ENCODE measurements at regions not wholly inside any gene's neighbourhood (a gene's known extent, or its start where the extent isn't known, plus 50 kb on each side); places are given as distances from the start of the nearest gene placed in this dataset.

GRCh38 chrX:25219480-25219879 is 203.7 kb upstream of the ARX start:
- DNase-seq (ENCODE audit: low read depth in 2 of 2), result no peak

- DNase-seq (ENCODE audit: low read depth in 2 of 2), result no peak
Measured at GRCh38 chrX:25213611-25214010, 197.8 kb upstream of the ARX start.

GRCh38 chrX:25207803-25208475 is 192.2 kb upstream of the ARX start:
- no peak for DNase-seq (ENCODE audit: low read depth in 2 of 2)

- DNase-seq (ENCODE audit: low read depth in 2 of 2), result no peak
Measured at GRCh38 chrX:25206778-25207177, 191.0 kb upstream of the ARX start.

- DNase-seq (ENCODE audit: low read depth in 2 of 2), result no peak
Measured at GRCh38 chrX:25204182-25204581, 188.4 kb upstream of the ARX start.

GRCh38 chrX:25202827-25203226 is 187.1 kb upstream of the ARX start:
- DNase-seq (ENCODE audit: low read depth in 2 of 2), result no peak

- no peak for DNase-seq (ENCODE audit: low read depth in 2 of 2)
Measured at GRCh38 chrX:25198891-25199290, 183.1 kb upstream of the ARX start.

GRCh38 chrX:25198253-25198652 is 182.5 kb upstream of the ARX start:
- no peak for DNase-seq (ENCODE audit: low read depth in 2 of 2)

- no peak for DNase-seq (ENCODE audit: low read depth in 2 of 2)
Measured at GRCh38 chrX:25196221-25196620, 180.5 kb upstream of the ARX start.

- DNase-seq (ENCODE audit: low read depth in 2 of 2), result no peak
Measured at GRCh38 chrX:25191403-25191802, 175.6 kb upstream of the ARX start.

GRCh38 chrX:25181775-25182174 is 166.0 kb upstream of the ARX start:
- no peak for DNase-seq (ENCODE audit: low read depth in 2 of 2)

- DNase-seq (ENCODE audit: low read depth in 2 of 2), result no peak
Measured at GRCh38 chrX:25180242-25180641, 164.5 kb upstream of the ARX start.

- no peak for DNase-seq (ENCODE audit: low read depth in 2 of 2)
Measured at GRCh38 chrX:25178555-25178954, 162.8 kb upstream of the ARX start.

- no peak for DNase-seq (ENCODE audit: low read depth in 2 of 2)
Measured at GRCh38 chrX:25175743-25176142, 160.0 kb upstream of the ARX start.

- DNase-seq (ENCODE audit: low read depth in 2 of 2), result no peak
Measured at GRCh38 chrX:25175171-25175570, 159.4 kb upstream of the ARX start.

GRCh38 chrX:25166546-25166945 is 150.8 kb upstream of the ARX start:
- DNase-seq (ENCODE audit: low read depth in 2 of 2), result no peak

- DNase-seq (ENCODE audit: low read depth in 2 of 2), result no peak
Measured at GRCh38 chrX:25166145-25166544, 150.4 kb upstream of the ARX start.

- no peak for DNase-seq (ENCODE audit: low read depth in 2 of 2)
Measured at GRCh38 chrX:25158635-25159034, 142.9 kb upstream of the ARX start.

- no peak for DNase-seq (ENCODE audit: low read depth in 2 of 2)
Measured at GRCh38 chrX:25156832-25157231, 141.1 kb upstream of the ARX start.

GRCh38 chrX:25156323-25156722 is 140.6 kb upstream of the ARX start:
- DNase-seq (ENCODE audit: low read depth in 2 of 2), result no peak

GRCh38 chrX:25154168-25154567 is 138.4 kb upstream of the ARX start:
- no peak for DNase-seq (ENCODE audit: low read depth in 2 of 2)

- no peak for DNase-seq (ENCODE audit: low read depth in 2 of 2)
Measured at GRCh38 chrX:25151749-25152148, 136.0 kb upstream of the ARX start.

GRCh38 chrX:25144043-25144940 is 128.5 kb upstream of the ARX start:
- peak; percentile 61 to 76 for DNase-seq (ENCODE audit: low read depth in 2 of 2)
